ENCODE measurements at regions not wholly inside any gene's neighbourhood (a gene's known extent, or its start where the extent isn't known, plus 50 kb on each side); places are given as distances from the start of the nearest gene placed in this dataset.
"Not testable (repeated sequence)": the region's sequence is repeated elsewhere in the genome, so short reads cannot be mapped to it uniquely, and the experiment has no call there.

- TF ChIP-seq, protein P1, sequence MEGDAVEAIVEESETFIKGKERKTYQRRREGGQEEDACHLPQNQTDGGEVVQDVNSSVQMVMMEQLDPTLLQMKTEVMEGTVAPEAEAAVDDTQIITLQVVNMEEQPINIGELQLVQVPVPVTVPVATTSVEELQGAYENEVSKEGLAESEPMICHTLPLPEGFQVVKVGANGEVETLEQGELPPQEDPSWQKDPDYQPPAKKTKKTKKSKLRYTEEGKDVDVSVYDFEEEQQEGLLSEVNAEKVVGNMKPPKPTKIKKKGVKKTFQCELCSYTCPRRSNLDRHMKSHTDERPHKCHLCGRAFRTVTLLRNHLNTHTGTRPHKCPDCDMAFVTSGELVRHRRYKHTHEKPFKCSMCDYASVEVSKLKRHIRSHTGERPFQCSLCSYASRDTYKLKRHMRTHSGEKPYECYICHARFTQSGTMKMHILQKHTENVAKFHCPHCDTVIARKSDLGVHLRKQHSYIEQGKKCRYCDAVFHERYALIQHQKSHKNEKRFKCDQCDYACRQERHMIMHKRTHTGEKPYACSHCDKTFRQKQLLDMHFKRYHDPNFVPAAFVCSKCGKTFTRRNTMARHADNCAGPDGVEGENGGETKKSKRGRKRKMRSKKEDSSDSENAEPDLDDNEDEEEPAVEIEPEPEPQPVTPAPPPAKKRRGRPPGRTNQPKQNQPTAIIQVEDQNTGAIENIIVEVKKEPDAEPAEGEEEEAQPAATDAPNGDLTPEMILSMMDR (conservative IDR thresholded peaks at IDR 0.05; ENCODE audit: low read length), result no peak
- no peak for DNase-seq (ENCODE audit: low read depth)
- H3K4me3 ChIP-seq (ENCODE audit: low read length), result no peak overlapping the region
These were observed 81.0 kb upstream of the ARMCX2 start for GRCh38 chrX:101740642-101741041.

- not testable (repeated sequence) for DNase-seq (ENCODE audit: low read depth); H3K4me3 ChIP-seq (ENCODE audit: low read length)
These were observed 79.2 kb upstream of the ARMCX2 start for GRCh38 chrX:101738867-101739266.

DNA sequence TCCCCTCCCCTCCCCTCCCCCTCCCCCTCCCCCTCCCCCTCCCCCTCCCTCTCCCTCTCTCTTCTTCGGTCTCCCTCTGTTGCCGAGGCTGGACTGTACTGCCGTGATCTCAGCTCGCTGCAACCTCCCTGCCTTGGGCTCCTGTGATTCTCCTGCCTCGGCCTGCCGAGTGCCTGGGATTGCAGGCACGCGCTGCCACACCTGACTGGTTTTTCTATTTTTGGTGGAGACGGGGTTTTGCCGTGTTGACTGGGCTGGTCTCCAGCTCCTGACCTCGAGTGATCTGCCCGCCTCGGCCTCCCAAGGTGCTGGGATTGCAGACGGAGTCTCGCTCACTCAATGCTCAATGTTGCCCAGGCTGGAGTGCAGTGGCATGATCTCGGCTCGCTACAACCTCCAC, 78.8 kb upstream of the ARMCX2 start:
- DNase-seq (ENCODE audit: low read depth); H3K4me3 ChIP-seq (ENCODE audit: low read length): not testable (repeated sequence)

DNA sequence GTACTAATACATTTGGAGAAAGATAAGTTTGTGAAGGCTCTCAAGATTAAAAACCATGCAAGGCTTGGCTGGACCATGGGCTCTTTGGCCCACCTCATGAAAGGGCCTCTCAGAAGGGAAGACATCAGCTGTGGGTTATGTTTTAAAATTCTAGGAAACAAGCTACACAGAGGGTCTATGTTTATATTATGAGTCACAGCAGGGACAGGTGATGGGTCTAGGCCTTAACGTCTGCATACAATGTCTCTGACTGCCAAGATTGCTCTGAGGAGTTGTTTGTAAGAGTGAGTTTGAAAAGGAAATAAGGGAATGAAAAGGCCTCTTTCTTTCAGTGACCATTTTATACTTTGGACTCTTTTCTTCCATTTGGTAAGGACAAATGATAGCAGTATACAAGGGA, 77.0 kb upstream of the ARMCX2 start:
- DNase-seq (ENCODE audit: low read depth), result no peak
- TF ChIP-seq, protein P1 (conservative IDR thresholded peaks at IDR 0.05; ENCODE audit: low read length), result no peak
- no peak overlapping the region for H3K4me3 ChIP-seq (ENCODE audit: low read length)

- TF ChIP-seq, protein P1 (conservative IDR thresholded peaks at IDR 0.05; ENCODE audit: low read length), result no peak
- no peak for DNase-seq (ENCODE audit: low read depth)
- no peak overlapping the region for H3K4me3 ChIP-seq (ENCODE audit: low read length)
These were observed 73.2 kb upstream of the ARMCX2 start for GRCh38 chrX:101732870-101733269.

GRCh38 chrX:101729986-101730385, 70.3 kb upstream of the ARMCX2 start:
- DNase-seq (ENCODE audit: low read depth), result no peak
- H3K4me3 ChIP-seq (ENCODE audit: low read length), result no peak overlapping the region
- TF ChIP-seq, protein P1 (conservative IDR thresholded peaks at IDR 0.05; ENCODE audit: low read length), result no peak

Measured in AG10803 (cell line).